Ishikawa (cell line): ENCODE measurements at regions not wholly inside any gene's neighbourhood (a gene's known extent, or its start where the extent isn't known, plus 50 kb on each side); places are given as distances from the start of the nearest gene placed in this dataset.

ENCODE experiments used
- CEBPB ChIP-seq: IDR thresholded peaks from 2 replicates; pipeline ENCODE4 v1.6.1; 2012
- CREB1 ChIP-seq: IDR thresholded peaks from 2 replicates; pipeline ENCODE4 v1.6.1; 2012; ENCODE audit warnings: low read depth
- EGR1 ChIP-seq: IDR thresholded peaks from 2 replicates; pipeline ENCODE4 v1.6.1; 2012
- EP300 ChIP-seq: IDR thresholded peaks from 2 replicates; pipeline ENCODE4 v1.6.1; 2012; ENCODE audit warnings: borderline replicate concordance
- FOXM1 ChIP-seq: IDR thresholded peaks from 2 replicates; pipeline ENCODE4 v1.6.1; 2012; ENCODE audit warnings: low read depth, borderline replicate concordance
- MAX ChIP-seq: IDR thresholded peaks from 2 replicates; pipeline ENCODE4 v1.6.1; 2012
- NFIC ChIP-seq: IDR thresholded peaks from 2 replicates; pipeline ENCODE4 v1.6.1; 2012
- RAD21 ChIP-seq: IDR thresholded peaks from 2 replicates; pipeline ENCODE4 v1.6.1; 2012; ENCODE audit warnings: low read depth
- REST ChIP-seq: IDR thresholded peaks from 2 replicates; pipeline ENCODE4 v1.6.1; 2012; ENCODE audit warnings: low read depth, mild to moderate bottlenecking
- TAF1 ChIP-seq: IDR thresholded peaks from 2 replicates; pipeline ENCODE4 v1.6.1; 2012; ENCODE audit warnings: low read depth, mild to moderate bottlenecking
- TCF12 ChIP-seq: IDR thresholded peaks from 2 replicates; pipeline ENCODE4 v1.6.1; 2012; ENCODE audit warnings: low read depth
- TEAD4 ChIP-seq: IDR thresholded peaks from 2 replicates; pipeline ENCODE4 v1.6.1; 2012
- USF1 ChIP-seq: IDR thresholded peaks from 2 replicates; pipeline ENCODE4 v1.6.1; 2012
- YY1 ChIP-seq: IDR thresholded peaks from 2 replicates; pipeline ENCODE4 v1.6.1; 2012; ENCODE audit warnings: low read depth
- ZBTB7A ChIP-seq: IDR thresholded peaks from 2 replicates; pipeline ENCODE4 v1.6.1; 2012; ENCODE audit warnings: low read depth

GRCh38 chr12:87758271-87758670 is 270.9 kb downstream of the C12orf50 start:
- TF ChIP-seq TEAD4 (no peak), FOXM1 (no peak), CREB1 (no peak), EGR1 (no peak), ZBTB7A (no peak), TAF1 (no peak), NFIC (no peak), CEBPB (no peak), TCF12 (no peak), REST (no peak), RAD21 (no peak), MAX (no peak), USF1 (no peak), EP300 (no peak), YY1 (no peak)

GRCh38 chr12:87756721-87757120 is 272.5 kb downstream of the C12orf50 start:
- no peak for TF ChIP-seq TCF12
- peak; percentile 50; the same call in 1 of the 2 replicates for TF ChIP-seq CEBPB
- TF ChIP-seq TEAD4, result no peak
- no peak for TF ChIP-seq ZBTB7A
- no peak for TF ChIP-seq TAF1

- TF ChIP-seq TAF1 (no peak), TCF12 (no peak), FOXM1 (no peak), MAX (no peak), USF1 (no peak), NFIC (no peak), TEAD4 (no peak), CEBPB (no peak), RAD21 (no peak), EGR1 (no peak), REST (no peak), YY1 (no peak), ZBTB7A (no peak), EP300 (no peak), CREB1 (no peak)
Observed at GRCh38 chr12:87756111-87756510, 273.1 kb downstream of the C12orf50 start.

GRCh38 chr12:87728931-87729593 is 300.1 kb downstream of the C12orf50 start:
- no peak for TF ChIP-seq RAD21
- no peak for TF ChIP-seq TCF12
- no peak for TF ChIP-seq ZBTB7A
- no peak for TF ChIP-seq EGR1
- TF ChIP-seq FOXM1, result no peak

- no peak for TF ChIP-seq CEBPB
- no peak for TF ChIP-seq RAD21
- no peak for TF ChIP-seq MAX
- TF ChIP-seq FOXM1, result no peak
- no peak for TF ChIP-seq CREB1
- no peak for TF ChIP-seq REST
- TF ChIP-seq YY1, result no peak
- TF ChIP-seq USF1, result no peak
- TF ChIP-seq TCF12, result no peak
- no peak for TF ChIP-seq TAF1
- no peak for TF ChIP-seq TEAD4
- no peak for TF ChIP-seq EGR1
Observed at GRCh38 chr12:87720967-87721366, 308.2 kb downstream of the C12orf50 start.
